ENCODE measurements at regions not wholly inside any gene's neighbourhood (a gene's known extent, or its start where the extent isn't known, plus 50 kb on each side); places are given as distances from the start of the nearest gene placed in this dataset.

DNA sequence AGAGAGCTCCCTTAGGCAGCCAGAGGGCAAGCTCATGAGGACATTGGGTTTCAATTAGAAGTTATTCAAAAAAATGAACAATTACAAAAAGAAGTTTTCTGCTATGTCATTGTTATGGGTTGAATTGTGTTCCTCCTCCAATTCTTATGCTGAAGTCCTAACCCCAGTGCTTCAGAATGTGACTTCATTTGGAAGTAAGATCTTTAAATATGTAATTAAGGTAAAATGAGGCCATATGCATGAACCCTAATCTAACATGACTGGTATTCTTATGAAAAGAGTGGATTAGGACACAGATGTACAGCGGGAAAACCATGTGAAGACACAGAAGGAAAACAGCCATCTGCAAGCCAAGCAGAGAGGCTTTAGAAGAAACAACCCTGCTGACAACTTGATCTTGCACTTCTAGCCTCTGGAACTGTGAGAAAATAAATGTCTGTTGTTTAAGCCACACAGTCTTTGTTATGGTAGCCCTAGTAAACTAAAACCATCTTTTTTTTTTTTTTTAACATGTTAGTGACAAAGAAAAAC is 929.6 kb downstream of the EPHA3 start:
- Histone ChIP-seq H3K4me2 (ENCODE audit: low read length) (no peak overlapping the region), H3K79me2 (ENCODE audit: low read length) (no peaks in the 10 kb centered on the region), H2AFZ (ENCODE audit: low read depth, low read length) (no peak overlapping the region), H3K27me3 (ENCODE audit: low read depth, low read length) (no peaks in the 10 kb centered on the region), H3K4me3 (ENCODE audit: low read length) (no peak overlapping the region), H4K20me1 (ENCODE audit: insufficient read depth, low read length) (no peaks in the 10 kb centered on the region), H3K4me1 (ENCODE audit: low read length) (no peaks in the 10 kb centered on the region), H3K27ac (ENCODE audit: low read length) (no peak overlapping the region), H3K9me3 (ENCODE audit: insufficient read depth, low read length) (no peaks in the 10 kb centered on the region), H3K36me3 (replicated peaks; ENCODE audit: low read depth, low read length) (no peaks in the 10 kb centered on the region), H3K9ac (ENCODE audit: low read length) (no peak overlapping the region)
- no peak for TF ChIP-seq EZH2phosphoT487 (IDR thresholded peaks at IDR 0.05; ENCODE audit: low read depth)
- TF ChIP-seq, protein P1, sequence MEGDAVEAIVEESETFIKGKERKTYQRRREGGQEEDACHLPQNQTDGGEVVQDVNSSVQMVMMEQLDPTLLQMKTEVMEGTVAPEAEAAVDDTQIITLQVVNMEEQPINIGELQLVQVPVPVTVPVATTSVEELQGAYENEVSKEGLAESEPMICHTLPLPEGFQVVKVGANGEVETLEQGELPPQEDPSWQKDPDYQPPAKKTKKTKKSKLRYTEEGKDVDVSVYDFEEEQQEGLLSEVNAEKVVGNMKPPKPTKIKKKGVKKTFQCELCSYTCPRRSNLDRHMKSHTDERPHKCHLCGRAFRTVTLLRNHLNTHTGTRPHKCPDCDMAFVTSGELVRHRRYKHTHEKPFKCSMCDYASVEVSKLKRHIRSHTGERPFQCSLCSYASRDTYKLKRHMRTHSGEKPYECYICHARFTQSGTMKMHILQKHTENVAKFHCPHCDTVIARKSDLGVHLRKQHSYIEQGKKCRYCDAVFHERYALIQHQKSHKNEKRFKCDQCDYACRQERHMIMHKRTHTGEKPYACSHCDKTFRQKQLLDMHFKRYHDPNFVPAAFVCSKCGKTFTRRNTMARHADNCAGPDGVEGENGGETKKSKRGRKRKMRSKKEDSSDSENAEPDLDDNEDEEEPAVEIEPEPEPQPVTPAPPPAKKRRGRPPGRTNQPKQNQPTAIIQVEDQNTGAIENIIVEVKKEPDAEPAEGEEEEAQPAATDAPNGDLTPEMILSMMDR (IDR thresholded peaks at IDR 0.05; ENCODE audit: low read depth, low read length), result no peak

DNA sequence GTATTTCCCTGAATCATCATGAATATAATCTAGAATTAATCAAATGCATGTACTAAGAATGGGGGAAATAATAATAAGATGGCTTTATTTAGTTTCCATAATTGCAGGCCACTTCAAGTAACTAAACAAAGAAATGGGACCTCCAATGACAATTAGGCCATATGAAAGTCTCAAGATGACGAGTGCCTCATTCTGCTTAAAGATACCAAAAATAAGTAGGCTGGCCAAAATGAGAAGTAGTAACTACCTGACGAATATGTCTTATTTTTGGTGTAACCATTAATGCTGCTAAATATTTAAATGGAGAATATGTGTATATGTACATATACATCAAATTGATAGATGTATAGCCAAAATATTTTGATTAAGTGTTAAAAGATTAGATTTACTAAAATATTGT is 932.6 kb downstream of the EPHA3 start:
- no peak for TF ChIP-seq EZH2phosphoT487 (IDR thresholded peaks at IDR 0.05; ENCODE audit: low read depth)
- TF ChIP-seq, protein P1 (IDR thresholded peaks at IDR 0.05; ENCODE audit: low read depth, low read length), result no peak
- H3K79me2 ChIP-seq (ENCODE audit: low read length), result no peaks in the 10 kb centered on the region
- no peak overlapping the region for H3K9ac ChIP-seq (ENCODE audit: low read length)

DNA sequence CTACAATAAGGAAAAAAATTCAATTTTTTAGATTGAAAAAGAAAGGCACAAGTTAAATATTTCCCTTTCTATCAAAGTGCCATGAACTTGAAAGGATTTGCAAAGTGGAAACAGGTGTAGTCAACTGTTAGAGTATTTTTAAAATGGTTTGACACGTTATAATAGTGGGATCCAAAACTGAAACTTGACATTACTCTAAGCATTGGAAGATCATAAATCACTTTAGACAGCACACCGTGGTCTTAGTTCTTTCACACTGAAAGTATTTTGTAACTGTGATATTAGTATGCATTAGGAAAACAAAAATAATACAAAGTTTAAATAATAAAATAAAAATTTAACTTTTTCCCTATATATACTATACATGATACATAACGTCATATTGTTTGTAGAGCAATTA is 933.1 kb downstream of the EPHA3 start:
- Histone ChIP-seq H3K79me2 (ENCODE audit: low read length) (no peaks in the 10 kb centered on the region), H3K9ac (ENCODE audit: low read length) (no peak overlapping the region), H3K27me3 (ENCODE audit: low read depth, low read length) (no peaks in the 10 kb centered on the region), H3K4me1 (ENCODE audit: low read length) (no peaks in the 10 kb centered on the region), H3K4me2 (ENCODE audit: low read length) (no peak overlapping the region), H3K9me3 (ENCODE audit: insufficient read depth, low read length) (no peaks in the 10 kb centered on the region), H3K4me3 (ENCODE audit: low read length) (no peak overlapping the region), H3K36me3 (replicated peaks; ENCODE audit: low read depth, low read length) (no peaks in the 10 kb centered on the region), H3K27ac (ENCODE audit: low read length) (no peak overlapping the region), H4K20me1 (ENCODE audit: insufficient read depth, low read length) (no peaks in the 10 kb centered on the region), H2AFZ (ENCODE audit: low read depth, low read length) (no peak overlapping the region)
- TF ChIP-seq, protein P1 (IDR thresholded peaks at IDR 0.05; ENCODE audit: low read depth, low read length), result no peak
- no peak for TF ChIP-seq EZH2phosphoT487 (IDR thresholded peaks at IDR 0.05; ENCODE audit: low read depth)

More for the DNA sequence above, 932.6 kb downstream of the EPHA3 start:
- Histone ChIP-seq H2AFZ (ENCODE audit: low read depth, low read length) (no peak overlapping the region), H3K4me1 (ENCODE audit: low read length) (no peaks in the 10 kb centered on the region), H3K27me3 (ENCODE audit: low read depth, low read length) (no peaks in the 10 kb centered on the region), H3K9me3 (ENCODE audit: insufficient read depth, low read length) (no peaks in the 10 kb centered on the region), H4K20me1 (ENCODE audit: insufficient read depth, low read length) (no peaks in the 10 kb centered on the region), H3K4me2 (ENCODE audit: low read length) (no peak overlapping the region), H3K27ac (ENCODE audit: low read length) (no peak overlapping the region), H3K36me3 (replicated peaks; ENCODE audit: low read depth, low read length) (no peaks in the 10 kb centered on the region), H3K4me3 (ENCODE audit: low read length) (no peak overlapping the region)

DNA sequence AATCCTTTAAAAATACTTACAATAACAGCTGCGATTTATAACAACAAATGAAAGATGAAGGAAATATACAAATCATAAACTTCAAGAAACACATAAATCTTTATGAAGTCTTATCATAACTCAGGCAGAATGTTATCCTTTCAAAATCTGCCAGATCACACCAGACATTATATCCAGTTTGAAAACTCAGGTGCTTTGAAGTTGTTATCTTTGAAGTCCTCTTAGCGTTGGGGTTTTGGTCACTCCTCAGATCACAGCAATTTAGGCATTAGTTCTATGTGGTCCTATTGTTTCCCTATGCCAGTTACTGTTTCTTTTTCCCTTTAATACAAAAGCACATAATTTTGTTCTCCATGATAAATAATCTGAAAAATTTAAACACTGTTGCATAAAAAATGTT is 934.6 kb downstream of the EPHA3 start:
- Histone ChIP-seq H3K27me3 (ENCODE audit: low read depth, low read length) (no peaks in the 10 kb centered on the region), H4K20me1 (ENCODE audit: insufficient read depth, low read length) (no peaks in the 10 kb centered on the region), H3K9me3 (ENCODE audit: insufficient read depth, low read length) (no peaks in the 10 kb centered on the region), H3K4me1 (ENCODE audit: low read length) (no peaks in the 10 kb centered on the region), H2AFZ (ENCODE audit: low read depth, low read length) (no peak overlapping the region), H3K27ac (ENCODE audit: low read length) (no peak overlapping the region), H3K9ac (ENCODE audit: low read length) (no peak overlapping the region), H3K4me2 (ENCODE audit: low read length) (no peak overlapping the region), H3K79me2 (ENCODE audit: low read length) (no peaks in the 10 kb centered on the region), H3K4me3 (ENCODE audit: low read length) (no peak overlapping the region), H3K36me3 (replicated peaks; ENCODE audit: low read depth, low read length) (no peaks in the 10 kb centered on the region)
- TF ChIP-seq EZH2phosphoT487 (IDR thresholded peaks at IDR 0.05; ENCODE audit: low read depth), result no peak
- TF ChIP-seq, protein P1 (IDR thresholded peaks at IDR 0.05; ENCODE audit: low read depth, low read length), result no peak

Data from OCI-LY3 (cell line).